ENCODE measurements at regions not wholly inside any gene's neighbourhood (a gene's known extent, or its start where the extent isn't known, plus 50 kb on each side); places are given as distances from the start of the nearest gene placed in this dataset.

DNA sequence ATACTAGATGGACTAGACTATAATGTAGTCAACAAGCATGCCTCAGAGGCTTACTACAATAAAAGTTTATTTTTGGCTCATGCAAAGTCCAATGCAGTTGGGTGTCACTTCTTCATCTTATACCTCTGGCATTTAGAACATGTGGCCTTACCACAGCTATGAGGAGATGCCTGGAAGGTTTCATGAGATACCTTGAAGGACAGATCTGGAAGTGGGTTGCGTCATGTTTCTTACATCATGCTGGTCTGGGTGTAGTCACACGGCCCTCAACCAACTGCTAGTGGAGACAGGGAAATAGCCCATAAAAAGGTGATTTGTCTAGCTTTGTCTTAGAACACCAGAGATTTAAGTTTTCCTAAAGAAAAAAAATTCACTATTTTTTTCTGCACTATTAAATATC, 91.7 kb upstream of the MMADHC start:
- no peak for DNase-seq (ENCODE audit: low read depth, low spot score)
- H3K36me3 ChIP-seq (ENCODE audit: insufficient read depth, insufficient read length, low read length), result no peaks in the 10 kb centered on the region
- H3K27me3 ChIP-seq (ENCODE audit: insufficient read depth, insufficient read length), result no peaks in the 10 kb centered on the region
- no peaks in the 10 kb centered on the region for H3K4me1 ChIP-seq (ENCODE audit: insufficient read depth, insufficient read length)
- H3K9ac ChIP-seq (ENCODE audit: insufficient read length, low read depth), result no peak overlapping the region
- TF ChIP-seq ZNF274 (IDR thresholded peaks at IDR 0.05; ENCODE audit: low read depth, low read length) (no peak), YY1 (IDR thresholded peaks at IDR 0.05; ENCODE audit: insufficient read depth, insufficient read length) (no peak)
- H3K9me3 ChIP-seq (ENCODE audit: insufficient read depth, low read length), result peaks cover 5% of the 10 kb centered on the region; the same call in 1 of the 2 replicates
- no peak overlapping the region for H3K4me3 ChIP-seq (ENCODE audit: insufficient read length, low read depth)

DNA sequence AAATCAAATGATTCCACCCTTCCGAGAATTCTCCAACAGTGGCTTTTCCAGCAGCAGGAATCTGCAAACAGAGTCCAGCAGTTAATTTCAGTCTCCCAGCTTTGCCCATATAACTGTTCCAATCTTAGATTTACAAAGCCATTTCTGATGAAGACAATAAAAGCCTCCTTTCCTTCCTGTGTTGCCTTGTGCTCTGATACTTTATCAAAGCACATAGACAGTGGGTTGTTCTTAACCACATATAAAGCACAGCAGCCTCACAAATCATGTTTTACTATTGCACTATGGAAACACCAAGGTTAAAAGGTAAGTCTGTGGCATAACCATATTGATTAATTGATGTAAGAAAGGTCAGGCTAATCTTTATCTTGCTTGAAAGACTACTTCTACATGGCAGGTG, 89.8 kb upstream of the MMADHC start:
- Histone ChIP-seq H3K4me1 (ENCODE audit: insufficient read depth, insufficient read length) (no peaks in the 10 kb centered on the region), H3K9me3 (ENCODE audit: insufficient read depth, low read length) (peaks cover 5% of the 10 kb centered on the region; the same call in 1 of the 2 replicates), H3K4me3 (ENCODE audit: insufficient read length, low read depth) (no peak overlapping the region), H3K36me3 (ENCODE audit: insufficient read depth, insufficient read length, low read length) (no peaks in the 10 kb centered on the region), H3K27me3 (ENCODE audit: insufficient read depth, insufficient read length) (no peaks in the 10 kb centered on the region), H3K9ac (ENCODE audit: insufficient read length, low read depth) (no peak overlapping the region)
- DNase-seq (ENCODE audit: low read depth, low spot score), result no peak
- no peak for TF ChIP-seq ZNF274 (IDR thresholded peaks at IDR 0.05; ENCODE audit: low read depth, low read length)
- no peak for TF ChIP-seq YY1 (IDR thresholded peaks at IDR 0.05; ENCODE audit: insufficient read depth, insufficient read length)
- no peak for TF ChIP-seq SUZ12 (IDR thresholded peaks at IDR 0.05; ENCODE audit: extremely low read depth, insufficient read depth, insufficient read length)

DNA sequence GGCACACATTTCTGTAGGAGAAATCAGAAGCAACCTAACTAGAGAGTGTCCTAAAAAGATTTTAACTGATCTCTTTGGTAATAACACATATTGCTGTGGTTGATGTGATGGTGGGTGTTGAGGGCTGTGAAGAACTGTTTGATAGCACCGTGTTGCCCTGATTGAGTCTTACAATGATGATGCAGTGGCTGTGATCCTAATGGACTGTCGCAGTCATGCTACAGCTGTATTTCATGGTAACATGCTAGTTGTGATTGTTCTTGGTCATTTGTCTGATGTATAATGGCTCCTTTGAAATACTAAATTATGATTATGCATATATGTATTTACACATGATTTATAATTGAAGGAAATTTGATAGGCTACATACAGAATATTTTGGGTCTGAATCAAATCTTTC, 82.5 kb upstream of the MMADHC start:
- Histone ChIP-seq H3K9ac (ENCODE audit: insufficient read length, low read depth) (no peak overlapping the region), H3K4me3 (ENCODE audit: insufficient read length, low read depth) (no peak overlapping the region), H3K27me3 (ENCODE audit: insufficient read depth, insufficient read length) (no peaks in the 10 kb centered on the region), H3K9me3 (ENCODE audit: insufficient read depth, low read length) (no peaks in the 10 kb centered on the region), H3K4me1 (ENCODE audit: insufficient read depth, insufficient read length) (no peaks in the 10 kb centered on the region), H3K36me3 (ENCODE audit: insufficient read depth, insufficient read length, low read length) (no peaks in the 10 kb centered on the region)
- DNase-seq (ENCODE audit: low read depth, low spot score), result no peak
- no peak for TF ChIP-seq YY1 (IDR thresholded peaks at IDR 0.05; ENCODE audit: insufficient read depth, insufficient read length)
- no peak for TF ChIP-seq SUZ12 (IDR thresholded peaks at IDR 0.05; ENCODE audit: extremely low read depth, insufficient read depth, insufficient read length)
- no peak for TF ChIP-seq ZNF274 (IDR thresholded peaks at IDR 0.05; ENCODE audit: low read depth, low read length)

DNA sequence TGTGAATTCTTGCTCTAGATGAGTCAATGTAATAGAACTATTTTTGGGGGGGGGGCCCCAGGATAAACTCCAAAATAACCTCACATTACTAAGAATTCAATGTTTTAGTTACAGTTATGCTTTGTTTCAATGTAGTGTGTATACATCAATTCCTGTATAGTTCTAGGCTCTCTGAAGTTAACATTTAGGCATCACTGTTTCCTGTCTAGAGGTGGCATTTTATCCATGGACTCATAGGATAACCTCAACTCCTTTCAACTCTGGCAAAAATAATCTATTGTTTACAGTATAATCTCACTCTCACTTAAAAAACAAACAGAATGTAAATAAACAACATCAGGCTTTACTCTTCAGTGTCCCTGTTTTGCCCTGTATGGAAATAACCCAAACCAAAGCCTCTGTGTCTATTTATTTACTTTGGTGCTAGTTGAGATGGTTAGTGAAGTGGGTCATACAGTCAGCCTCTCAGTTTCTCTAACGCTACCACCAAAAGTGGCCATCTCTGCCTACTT, 79.3 kb upstream of the MMADHC start:
- H3K27me3 ChIP-seq (ENCODE audit: insufficient read depth, insufficient read length), result no peaks in the 10 kb centered on the region
- no peaks in the 10 kb centered on the region for H3K9me3 ChIP-seq (ENCODE audit: insufficient read depth, low read length)
- H3K36me3 ChIP-seq (ENCODE audit: insufficient read depth, insufficient read length, low read length), result no peaks in the 10 kb centered on the region
- no peak overlapping the region for H3K4me3 ChIP-seq (ENCODE audit: insufficient read length, low read depth)
- no peak for TF ChIP-seq SUZ12 (IDR thresholded peaks at IDR 0.05; ENCODE audit: extremely low read depth, insufficient read depth, insufficient read length)
- TF ChIP-seq ZNF274 (IDR thresholded peaks at IDR 0.05; ENCODE audit: low read depth, low read length), result no peak
- TF ChIP-seq YY1 (IDR thresholded peaks at IDR 0.05; ENCODE audit: insufficient read depth, insufficient read length), result no peak
- H3K9ac ChIP-seq (ENCODE audit: insufficient read length, low read depth), result no peak overlapping the region
- no peak for DNase-seq (ENCODE audit: low read depth, low spot score)
- H3K4me1 ChIP-seq (ENCODE audit: insufficient read depth, insufficient read length), result no peaks in the 10 kb centered on the region

DNA sequence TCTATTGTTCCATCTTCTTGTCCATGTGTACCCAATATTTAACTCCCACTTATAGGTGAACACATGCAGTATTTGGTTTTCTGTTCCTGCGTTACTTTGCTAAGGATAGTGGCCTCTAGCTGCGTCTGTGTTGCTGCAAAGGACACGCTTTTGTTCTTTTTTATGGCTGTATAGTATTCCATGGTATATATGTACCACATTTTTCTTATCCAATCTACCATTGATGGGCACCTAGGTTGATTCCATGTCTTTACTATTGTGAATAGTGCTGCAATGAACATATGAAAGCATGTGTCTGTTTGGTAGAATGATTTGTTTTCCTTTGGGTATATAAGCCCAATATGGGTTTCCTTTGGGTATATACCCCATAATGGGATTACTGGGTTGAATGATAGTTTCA, 77.3 kb upstream of the MMADHC start:
- no peak for TF ChIP-seq ZNF274 (IDR thresholded peaks at IDR 0.05; ENCODE audit: low read depth, low read length)
- Histone ChIP-seq H3K4me3 (ENCODE audit: insufficient read length, low read depth) (no peak overlapping the region), H3K27me3 (ENCODE audit: insufficient read depth, insufficient read length) (no peaks in the 10 kb centered on the region), H3K36me3 (ENCODE audit: insufficient read depth, insufficient read length, low read length) (no peaks in the 10 kb centered on the region), H3K9ac (ENCODE audit: insufficient read length, low read depth) (no peak overlapping the region), H3K9me3 (ENCODE audit: insufficient read depth, low read length) (no peaks in the 10 kb centered on the region), H3K4me1 (ENCODE audit: insufficient read depth, insufficient read length) (no peaks in the 10 kb centered on the region)
- DNase-seq (ENCODE audit: low read depth, low spot score), result no peak

DNA sequence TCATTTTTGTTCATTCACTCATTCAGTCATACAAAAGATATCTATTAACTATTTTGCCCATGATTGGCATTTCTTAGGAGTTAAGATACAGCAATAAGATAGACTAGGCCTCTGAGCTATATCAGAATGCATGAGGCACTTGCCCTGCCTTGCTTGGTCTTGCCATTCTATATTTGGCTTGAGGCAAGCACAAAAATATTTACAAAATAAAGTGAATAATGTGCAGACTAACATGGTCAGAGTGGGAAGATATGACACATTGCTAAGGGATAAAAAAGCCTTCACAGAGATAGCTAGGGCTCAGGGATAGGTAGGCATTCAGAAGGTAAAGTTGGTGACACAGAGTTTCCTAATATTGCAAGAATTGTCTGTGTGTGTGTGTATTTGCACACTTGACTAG, 75.0 kb upstream of the MMADHC start:
- DNase-seq (ENCODE audit: low read depth, low spot score), result no peak
- no peaks in the 10 kb centered on the region for H3K9me3 ChIP-seq (ENCODE audit: insufficient read depth, low read length)
- TF ChIP-seq SUZ12 (IDR thresholded peaks at IDR 0.05; ENCODE audit: extremely low read depth, insufficient read depth, insufficient read length) (no peak), ZNF274 (IDR thresholded peaks at IDR 0.05; ENCODE audit: low read depth, low read length) (no peak), YY1 (IDR thresholded peaks at IDR 0.05; ENCODE audit: insufficient read depth, insufficient read length) (no peak)
- H3K9ac ChIP-seq (ENCODE audit: insufficient read length, low read depth), result no peak overlapping the region
- H3K36me3 ChIP-seq (ENCODE audit: insufficient read depth, insufficient read length, low read length), result no peaks in the 10 kb centered on the region
- no peaks in the 10 kb centered on the region for H3K27me3 ChIP-seq (ENCODE audit: insufficient read depth, insufficient read length)
- no peaks in the 10 kb centered on the region for H3K4me1 ChIP-seq (ENCODE audit: insufficient read depth, insufficient read length)
- no peak overlapping the region for H3K4me3 ChIP-seq (ENCODE audit: insufficient read length, low read depth)

DNA sequence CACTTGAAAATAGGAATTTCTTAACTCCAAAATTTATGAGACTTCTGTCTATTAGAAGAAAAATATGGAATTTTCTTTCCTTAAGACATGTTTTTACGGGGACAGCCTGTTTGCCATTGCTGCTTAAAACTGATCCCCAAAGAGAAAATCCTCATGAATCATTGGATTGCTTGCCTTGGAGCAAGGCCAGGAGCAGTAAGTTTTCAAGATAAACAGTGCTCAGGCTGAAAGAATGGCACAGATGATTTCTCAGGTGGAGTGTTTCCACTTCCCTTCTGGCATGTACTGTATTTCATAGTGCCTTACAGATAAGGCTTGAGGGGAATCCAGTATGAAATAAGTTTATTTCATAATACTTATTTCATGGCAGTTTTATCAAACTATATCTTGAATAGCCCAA, 74.3 kb upstream of the MMADHC start:
- Histone ChIP-seq H3K27me3 (ENCODE audit: insufficient read depth, insufficient read length) (no peaks in the 10 kb centered on the region), H3K9ac (ENCODE audit: insufficient read length, low read depth) (no peak overlapping the region), H3K36me3 (ENCODE audit: insufficient read depth, insufficient read length, low read length) (no peaks in the 10 kb centered on the region), H3K9me3 (ENCODE audit: insufficient read depth, low read length) (no peaks in the 10 kb centered on the region), H3K4me1 (ENCODE audit: insufficient read depth, insufficient read length) (no peaks in the 10 kb centered on the region), H3K4me3 (ENCODE audit: insufficient read length, low read depth) (no peak overlapping the region)
- TF ChIP-seq SUZ12 (IDR thresholded peaks at IDR 0.05; ENCODE audit: extremely low read depth, insufficient read depth, insufficient read length), result no peak
- no peak for TF ChIP-seq YY1 (IDR thresholded peaks at IDR 0.05; ENCODE audit: insufficient read depth, insufficient read length)
- no peak for TF ChIP-seq ZNF274 (IDR thresholded peaks at IDR 0.05; ENCODE audit: low read depth, low read length)
- DNase-seq (ENCODE audit: low read depth, low spot score), result no peak

DNA sequence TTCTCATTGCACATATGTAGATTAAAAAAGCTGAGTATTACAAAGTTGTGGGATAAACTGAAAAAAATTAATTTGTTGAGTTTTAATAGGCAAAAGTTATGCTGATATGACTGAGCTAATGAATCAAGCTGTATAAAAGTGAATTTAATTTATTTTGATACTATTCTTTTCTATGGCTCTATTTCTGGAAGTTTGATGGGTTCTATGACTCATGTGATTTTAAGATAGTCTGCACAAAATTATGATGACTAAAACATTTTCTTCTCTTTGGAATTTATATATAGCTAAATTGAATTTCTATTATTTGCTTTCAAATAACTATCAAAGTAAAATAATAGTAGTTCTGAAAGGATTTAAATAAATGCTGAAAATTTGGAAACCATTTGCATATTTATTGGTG, 71.0 kb upstream of the MMADHC start:
- Histone ChIP-seq H3K36me3 (ENCODE audit: insufficient read depth, insufficient read length, low read length) (no peaks in the 10 kb centered on the region), H3K9me3 (ENCODE audit: insufficient read depth, low read length) (peaks cover 4% of the 10 kb centered on the region; the same call in 1 of the 2 replicates), H3K4me1 (ENCODE audit: insufficient read depth, insufficient read length) (no peaks in the 10 kb centered on the region), H3K9ac (ENCODE audit: insufficient read length, low read depth) (no peak overlapping the region), H3K4me3 (ENCODE audit: insufficient read length, low read depth) (no peak overlapping the region), H3K27me3 (ENCODE audit: insufficient read depth, insufficient read length) (no peaks in the 10 kb centered on the region)
- DNase-seq (ENCODE audit: low read depth, low spot score), result no peak
- no peak for TF ChIP-seq SUZ12 (IDR thresholded peaks at IDR 0.05; ENCODE audit: extremely low read depth, insufficient read depth, insufficient read length)
- TF ChIP-seq ZNF274 (IDR thresholded peaks at IDR 0.05; ENCODE audit: low read depth, low read length), result no peak
- TF ChIP-seq YY1 (IDR thresholded peaks at IDR 0.05; ENCODE audit: insufficient read depth, insufficient read length), result no peak
